ENCODE measurements at regions not wholly inside any gene's neighbourhood (a gene's known extent, or its start where the extent isn't known, plus 50 kb on each side); places are given as distances from the start of the nearest gene placed in this dataset.

- Histone ChIP-seq H2AFZ (ENCODE audit: low read length) (no peak overlapping the region), H3K27ac (ENCODE audit: low read length) (no peak overlapping the region), H3K9me2 (replicated peaks; ENCODE audit: low read length) (no peaks in the 10 kb centered on the region), H3K4me3 (ENCODE audit: low read length) (no peak overlapping the region), H3K4me2 (ENCODE audit: low read length) (no peak overlapping the region), H3K36me3 (ENCODE audit: low read depth, low read length) (no peaks in the 10 kb centered on the region), H3K4me1 (ENCODE audit: insufficient read depth, low read length) (no peaks in the 10 kb centered on the region), H4K20me1 (ENCODE audit: low read length) (no peaks in the 10 kb centered on the region), H3F3A (ENCODE audit: low read length, unreplicated experiment) (no peaks in the 10 kb centered on the region), H3K9me3 (ENCODE audit: low read length) (no peaks in the 10 kb centered on the region), H3K9ac (ENCODE audit: low read length) (no peak overlapping the region), H3K27me3 (ENCODE audit: low read length) (no peaks in the 10 kb centered on the region), H3K79me2 (ENCODE audit: low read length) (no peaks in the 10 kb centered on the region)
- no peak for TF ChIP-seq EZH2phosphoT487 (IDR thresholded peaks at IDR 0.05; ENCODE audit: borderline replicate concordance, low read length)
- TF ChIP-seq EZH2 (IDR thresholded peaks at IDR 0.05; ENCODE audit: low read length, unreplicated experiment), result no peak
- TF ChIP-seq, protein P1, sequence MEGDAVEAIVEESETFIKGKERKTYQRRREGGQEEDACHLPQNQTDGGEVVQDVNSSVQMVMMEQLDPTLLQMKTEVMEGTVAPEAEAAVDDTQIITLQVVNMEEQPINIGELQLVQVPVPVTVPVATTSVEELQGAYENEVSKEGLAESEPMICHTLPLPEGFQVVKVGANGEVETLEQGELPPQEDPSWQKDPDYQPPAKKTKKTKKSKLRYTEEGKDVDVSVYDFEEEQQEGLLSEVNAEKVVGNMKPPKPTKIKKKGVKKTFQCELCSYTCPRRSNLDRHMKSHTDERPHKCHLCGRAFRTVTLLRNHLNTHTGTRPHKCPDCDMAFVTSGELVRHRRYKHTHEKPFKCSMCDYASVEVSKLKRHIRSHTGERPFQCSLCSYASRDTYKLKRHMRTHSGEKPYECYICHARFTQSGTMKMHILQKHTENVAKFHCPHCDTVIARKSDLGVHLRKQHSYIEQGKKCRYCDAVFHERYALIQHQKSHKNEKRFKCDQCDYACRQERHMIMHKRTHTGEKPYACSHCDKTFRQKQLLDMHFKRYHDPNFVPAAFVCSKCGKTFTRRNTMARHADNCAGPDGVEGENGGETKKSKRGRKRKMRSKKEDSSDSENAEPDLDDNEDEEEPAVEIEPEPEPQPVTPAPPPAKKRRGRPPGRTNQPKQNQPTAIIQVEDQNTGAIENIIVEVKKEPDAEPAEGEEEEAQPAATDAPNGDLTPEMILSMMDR (conservative IDR thresholded peaks at IDR 0.05; ENCODE audit: low read depth, low read length), result no peak
- ATAC-seq (no peak), DNase-seq (no peak)
- ChIA-PET CTCF (no interaction called here), POLR2A (ENCODE audit: unreplicated experiment) (no interaction called here)
- intact Hi-C loops (cut with micrococcal nuclease), result loop anchor here (5.0 kb wide), 1 partner anchor 293 kb away; no protein-coding TSS in a partner anchor
- no TSS peak for BruUV-seq (replicated peaks)
Observed at GRCh38 chr13:109569958-109570711, 216.2 kb downstream of the IRS2 start.

- H3F3A ChIP-seq (ENCODE audit: low read length, unreplicated experiment), result no peaks in the 10 kb centered on the region
- no peak overlapping the region for H3K27ac ChIP-seq (ENCODE audit: low read length)
- no peak overlapping the region for H3K9ac ChIP-seq (ENCODE audit: low read length)
- no TSS peak for BruUV-seq (replicated peaks)
- no peak overlapping the region for H2AFZ ChIP-seq (ENCODE audit: low read length)
- intact Hi-C loops (cut with micrococcal nuclease), result loop anchor here (5.0 kb wide), 1 partner anchor 291 kb away; no protein-coding TSS in a partner anchor
- no peaks in the 10 kb centered on the region for H4K20me1 ChIP-seq (ENCODE audit: low read length)
- H3K4me3 ChIP-seq (ENCODE audit: low read length), result no peak overlapping the region
- H3K27me3 ChIP-seq (ENCODE audit: low read length), result no peaks in the 10 kb centered on the region
- ATAC-seq (no peak), DNase-seq (no peak)
- TF ChIP-seq EZH2phosphoT487 (IDR thresholded peaks at IDR 0.05; ENCODE audit: borderline replicate concordance, low read length), result no peak
- no peak for TF ChIP-seq EZH2 (IDR thresholded peaks at IDR 0.05; ENCODE audit: low read length, unreplicated experiment)
- TF ChIP-seq, protein P1 (conservative IDR thresholded peaks at IDR 0.05; ENCODE audit: low read depth, low read length), result no peak
- H3K9me2 ChIP-seq (replicated peaks; ENCODE audit: low read length), result no peaks in the 10 kb centered on the region
- no peak overlapping the region for H3K4me2 ChIP-seq (ENCODE audit: low read length)
- H3K9me3 ChIP-seq (ENCODE audit: low read length), result no peaks in the 10 kb centered on the region
- ChIA-PET POLR2A (ENCODE audit: unreplicated experiment) (no interaction called here), CTCF (no interaction called here)
- H3K36me3 ChIP-seq (ENCODE audit: low read depth, low read length), result no peaks in the 10 kb centered on the region
- H3K79me2 ChIP-seq (ENCODE audit: low read length), result no peaks in the 10 kb centered on the region
- H3K4me1 ChIP-seq (ENCODE audit: insufficient read depth, low read length), result no peaks in the 10 kb centered on the region
Observed at GRCh38 chr13:109568339-109568818, 218.0 kb downstream of the IRS2 start.

GRCh38 chr13:109567315-109567714 lies 219.1 kb downstream of the IRS2 start:
- Histone ChIP-seq H3K9me3 (ENCODE audit: low read length) (no peaks in the 10 kb centered on the region), H3K79me2 (ENCODE audit: low read length) (no peaks in the 10 kb centered on the region), H4K20me1 (ENCODE audit: low read length) (no peaks in the 10 kb centered on the region), H3F3A (ENCODE audit: low read length, unreplicated experiment) (no peaks in the 10 kb centered on the region), H3K4me2 (ENCODE audit: low read length) (no peak overlapping the region), H3K4me3 (ENCODE audit: low read length) (no peak overlapping the region), H2AFZ (ENCODE audit: low read length) (no peak overlapping the region), H3K9ac (ENCODE audit: low read length) (no peak overlapping the region), H3K4me1 (ENCODE audit: insufficient read depth, low read length) (no peaks in the 10 kb centered on the region), H3K27ac (ENCODE audit: low read length) (no peak overlapping the region), H3K36me3 (ENCODE audit: low read depth, low read length) (no peaks in the 10 kb centered on the region), H3K27me3 (ENCODE audit: low read length) (no peaks in the 10 kb centered on the region), H3K9me2 (replicated peaks; ENCODE audit: low read length) (no peaks in the 10 kb centered on the region)
- ChIA-PET CTCF (interaction anchor here (0.6 to 1.2 kb wide), 3 partner anchors 55 to 502 kb away, joined by 3 to 11 read pairs (median 3); no protein-coding TSS in a partner anchor), POLR2A (ENCODE audit: unreplicated experiment) (no interaction called here)
- intact Hi-C loops (cut with micrococcal nuclease), result loop anchor here (2.0 to 5.0 kb wide), 2 partner anchors 290 to 421 kb away; no protein-coding TSS in a partner anchor
- BruUV-seq (replicated peaks), result no TSS peak
- DNase-seq (peak; percentile 33), ATAC-seq (peak; percentile 42)
- TF ChIP-seq, protein P1 (conservative IDR thresholded peaks at IDR 0.05; ENCODE audit: low read depth, low read length), result peak; percentile 50; the same call in 1 of the 2 replicates
- no peak for TF ChIP-seq EZH2phosphoT487 (IDR thresholded peaks at IDR 0.05; ENCODE audit: borderline replicate concordance, low read length)
- no peak for TF ChIP-seq EZH2 (IDR thresholded peaks at IDR 0.05; ENCODE audit: low read length, unreplicated experiment)

Measured in PC-3 (cell line).